GM19099 (cell line): ENCODE measurements at regions not wholly inside any gene's neighbourhood (a gene's known extent, or its start where the extent isn't known, plus 50 kb on each side); places are given as distances from the start of the nearest gene placed in this dataset.

Experiments
- POLR2A ChIP-seq: IDR thresholded peaks from 3 replicates; pipeline ENCODE4 v1.6.1; 2011; ENCODE audit warnings: low read depth; ENCODE audit not compliant: insufficient read length; ENCODE audit errors: extremely low read depth

DNA sequence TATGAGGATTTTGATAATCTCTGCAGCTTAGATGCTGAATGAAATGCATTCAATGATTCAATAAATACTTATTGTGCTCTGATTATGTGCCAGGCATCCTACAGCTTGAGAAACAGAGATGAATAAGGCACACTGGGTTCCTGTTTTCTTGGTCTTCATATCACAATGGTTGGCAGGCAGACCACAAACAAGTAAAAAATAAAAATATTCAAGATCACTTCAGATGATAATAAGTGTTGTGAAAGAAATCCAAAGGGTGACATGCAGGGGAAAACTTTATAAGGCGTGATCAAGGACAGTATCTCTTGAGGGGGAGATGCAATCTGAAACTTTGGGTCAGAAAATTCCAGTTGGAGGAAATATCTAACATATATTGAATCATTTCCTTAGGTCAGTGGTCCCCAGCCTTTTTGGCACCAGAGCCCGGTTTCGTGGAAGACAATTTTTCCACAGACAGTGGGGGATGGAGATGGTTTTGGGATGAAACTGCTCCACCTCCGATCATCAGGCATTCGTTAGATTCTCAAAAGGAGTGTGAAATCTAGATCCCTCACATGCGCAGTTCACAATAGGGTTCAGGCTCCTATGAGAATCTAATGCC is 73.7 kb upstream of the RAP1B start:
- no peak for TF ChIP-seq POLR2A

GRCh38 chr12:68537571-68537970 is 73.1 kb upstream of the RAP1B start:
- TF ChIP-seq POLR2A: no peak

DNA sequence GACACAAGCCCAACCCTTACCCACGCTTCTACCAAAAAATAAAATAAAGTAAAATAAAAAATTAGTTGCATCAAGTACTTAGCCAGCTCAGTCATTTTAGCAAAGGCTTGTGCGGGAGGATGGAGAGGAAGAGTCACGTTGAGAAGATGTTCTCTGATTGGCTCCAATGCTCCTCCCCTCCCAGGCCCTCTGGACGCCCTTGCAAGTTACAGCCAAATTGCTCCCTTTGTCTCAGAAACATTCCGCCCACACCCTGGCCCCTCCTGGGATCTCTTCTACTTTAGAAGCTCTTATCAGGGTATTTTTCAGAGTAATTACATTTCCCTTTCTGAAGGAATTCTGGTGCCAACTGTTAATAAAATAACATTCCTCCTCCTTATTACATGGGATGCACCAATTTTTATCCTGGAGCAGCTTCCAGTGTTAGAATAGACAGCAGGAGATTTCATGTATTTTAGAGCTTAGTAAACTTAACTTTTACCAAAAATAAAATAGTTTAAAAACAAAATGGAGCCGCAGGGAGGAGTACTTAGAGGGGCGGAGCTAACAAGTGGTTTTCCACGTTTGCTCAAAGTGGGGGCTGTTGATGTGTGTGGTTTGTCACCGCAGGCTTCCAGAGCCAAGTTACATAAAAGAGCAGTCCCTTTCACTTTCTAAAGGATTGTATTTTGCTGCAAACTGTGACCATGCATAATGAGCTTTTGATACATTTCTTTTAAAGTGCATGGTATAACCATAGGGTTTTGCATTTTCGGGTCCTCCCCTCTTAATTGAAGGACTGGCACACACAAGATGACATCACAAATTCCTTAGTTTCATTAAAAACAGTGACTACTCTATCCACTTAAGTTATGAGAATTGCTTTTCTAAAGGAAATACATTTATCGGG is 71.7 kb upstream of the RAP1B start:
- no peak for TF ChIP-seq POLR2A

- no peak for TF ChIP-seq POLR2A
These were observed 71.1 kb upstream of the RAP1B start for GRCh38 chr12:68539615-68539952.

- no peak for TF ChIP-seq POLR2A
These were observed 53.5 kb upstream of the RAP1B start for GRCh38 chr12:68557011-68557730.

GRCh38 chr12:68559246-68559645 is 51.5 kb upstream of the RAP1B start:
- no peak for TF ChIP-seq POLR2A

GRCh38 chr12:68559984-68560850 is 50.5 kb upstream of the RAP1B start:
- no peak for TF ChIP-seq POLR2A

- no peak for TF ChIP-seq POLR2A
These were observed 49.8 kb upstream of the RAP1B start for GRCh38 chr12:68560851-68561422.
